ENCODE measurements at regions not wholly inside any gene's neighbourhood (a gene's known extent, or its start where the extent isn't known, plus 50 kb on each side); places are given as distances from the start of the nearest gene placed in this dataset.

GRCh38 chr16:79480929-79481328 is 119.6 kb downstream of the MAF start:
- no peaks in the 10 kb centered on the region for H3K27me3 ChIP-seq (replicated peaks; ENCODE audit: control insufficient read depth, insufficient read depth, low read length, poor library complexity, severe bottlenecking)

GRCh38 chr16:79480056-79480455 is 120.5 kb downstream of the MAF start:
- Histone ChIP-seq H3K4me3 (ENCODE audit: insufficient read depth, low read depth, low read length, poor library complexity, severe bottlenecking) (no peak overlapping the region), H3K4me1 (ENCODE audit: control insufficient read depth, insufficient read depth, low read length, poor library complexity, severe bottlenecking) (no peaks in the 10 kb centered on the region), H3K27ac (ENCODE audit: insufficient read depth, low read length, poor library complexity, severe bottlenecking) (no peak overlapping the region), H3K36me3 (ENCODE audit: control insufficient read depth, insufficient read depth, low read length) (no peaks in the 10 kb centered on the region), H3K9me3 (ENCODE audit: control insufficient read depth, low read length) (no peaks in the 10 kb centered on the region), H3K27me3 (replicated peaks; ENCODE audit: control insufficient read depth, insufficient read depth, low read length, poor library complexity, severe bottlenecking) (no peaks in the 10 kb centered on the region)
- DNase-seq, result no peak

More at GRCh38 chr16:79480929-79481328, 119.6 kb downstream of the MAF start:
- Histone ChIP-seq H3K9me3 (ENCODE audit: control insufficient read depth, low read length) (no peaks in the 10 kb centered on the region), H3K4me1 (ENCODE audit: control insufficient read depth, insufficient read depth, low read length, poor library complexity, severe bottlenecking) (no peaks in the 10 kb centered on the region), H3K27ac (ENCODE audit: insufficient read depth, low read length, poor library complexity, severe bottlenecking) (no peak overlapping the region), H3K36me3 (ENCODE audit: control insufficient read depth, insufficient read depth, low read length) (no peaks in the 10 kb centered on the region), H3K4me3 (ENCODE audit: insufficient read depth, low read depth, low read length, poor library complexity, severe bottlenecking) (no peak overlapping the region)
- DNase-seq, result no peak

- no peak for DNase-seq
- Histone ChIP-seq H3K9me3 (ENCODE audit: control insufficient read depth, low read length) (no peaks in the 10 kb centered on the region), H3K36me3 (ENCODE audit: control insufficient read depth, insufficient read depth, low read length) (no peaks in the 10 kb centered on the region), H3K4me1 (ENCODE audit: control insufficient read depth, insufficient read depth, low read length, poor library complexity, severe bottlenecking) (no peaks in the 10 kb centered on the region), H3K4me3 (ENCODE audit: insufficient read depth, low read depth, low read length, poor library complexity, severe bottlenecking) (no peak overlapping the region), H3K27me3 (replicated peaks; ENCODE audit: control insufficient read depth, insufficient read depth, low read length, poor library complexity, severe bottlenecking) (no peaks in the 10 kb centered on the region), H3K27ac (ENCODE audit: insufficient read depth, low read length, poor library complexity, severe bottlenecking) (no peak overlapping the region)
These were observed 124.0 kb downstream of the MAF start for GRCh38 chr16:79476580-79476979.

- Histone ChIP-seq H3K27ac (ENCODE audit: insufficient read depth, low read length, poor library complexity, severe bottlenecking) (no peak overlapping the region), H3K36me3 (ENCODE audit: control insufficient read depth, insufficient read depth, low read length) (no peaks in the 10 kb centered on the region), H3K27me3 (replicated peaks; ENCODE audit: control insufficient read depth, insufficient read depth, low read length, poor library complexity, severe bottlenecking) (no peaks in the 10 kb centered on the region), H3K4me3 (ENCODE audit: insufficient read depth, low read depth, low read length, poor library complexity, severe bottlenecking) (no peak overlapping the region), H3K4me1 (ENCODE audit: control insufficient read depth, insufficient read depth, low read length, poor library complexity, severe bottlenecking) (no peaks in the 10 kb centered on the region), H3K9me3 (ENCODE audit: control insufficient read depth, low read length) (no peaks in the 10 kb centered on the region)
- DNase-seq, result no peak
These were observed 124.7 kb downstream of the MAF start for GRCh38 chr16:79475841-79476240.

- H3K4me1 ChIP-seq (ENCODE audit: control insufficient read depth, insufficient read depth, low read length, poor library complexity, severe bottlenecking), result no peaks in the 10 kb centered on the region
- no peak for DNase-seq
- H3K27me3 ChIP-seq (replicated peaks; ENCODE audit: control insufficient read depth, insufficient read depth, low read length, poor library complexity, severe bottlenecking), result no peaks in the 10 kb centered on the region
- no peaks in the 10 kb centered on the region for H3K36me3 ChIP-seq (ENCODE audit: control insufficient read depth, insufficient read depth, low read length)
- H3K4me3 ChIP-seq (ENCODE audit: insufficient read depth, low read depth, low read length, poor library complexity, severe bottlenecking), result no peak overlapping the region
- no peaks in the 10 kb centered on the region for H3K9me3 ChIP-seq (ENCODE audit: control insufficient read depth, low read length)
- H3K27ac ChIP-seq (ENCODE audit: insufficient read depth, low read length, poor library complexity, severe bottlenecking), result no peak overlapping the region
These were observed 127.1 kb downstream of the MAF start for GRCh38 chr16:79473456-79473855.

GRCh38 chr16:79472426-79472825 is 128.1 kb downstream of the MAF start:
- Histone ChIP-seq H3K27me3 (replicated peaks; ENCODE audit: control insufficient read depth, insufficient read depth, low read length, poor library complexity, severe bottlenecking) (no peaks in the 10 kb centered on the region), H3K4me3 (ENCODE audit: insufficient read depth, low read depth, low read length, poor library complexity, severe bottlenecking) (no peak overlapping the region), H3K9me3 (ENCODE audit: control insufficient read depth, low read length) (no peaks in the 10 kb centered on the region), H3K4me1 (ENCODE audit: control insufficient read depth, insufficient read depth, low read length, poor library complexity, severe bottlenecking) (no peaks in the 10 kb centered on the region), H3K27ac (ENCODE audit: insufficient read depth, low read length, poor library complexity, severe bottlenecking) (no peak overlapping the region), H3K36me3 (ENCODE audit: control insufficient read depth, insufficient read depth, low read length) (no peaks in the 10 kb centered on the region)
- DNase-seq, result no peak

GRCh38 chr16:79469999-79470398 is 130.5 kb downstream of the MAF start:
- Histone ChIP-seq H3K36me3 (ENCODE audit: control insufficient read depth, insufficient read depth, low read length) (no peaks in the 10 kb centered on the region), H3K9me3 (ENCODE audit: control insufficient read depth, low read length) (no peaks in the 10 kb centered on the region), H3K4me3 (ENCODE audit: insufficient read depth, low read depth, low read length, poor library complexity, severe bottlenecking) (no peak overlapping the region), H3K27me3 (replicated peaks; ENCODE audit: control insufficient read depth, insufficient read depth, low read length, poor library complexity, severe bottlenecking) (no peaks in the 10 kb centered on the region), H3K4me1 (ENCODE audit: control insufficient read depth, insufficient read depth, low read length, poor library complexity, severe bottlenecking) (no peaks in the 10 kb centered on the region), H3K27ac (ENCODE audit: insufficient read depth, low read length, poor library complexity, severe bottlenecking) (no peak overlapping the region)
- no peak for DNase-seq

GRCh38 chr16:79468631-79469030 is 131.9 kb downstream of the MAF start:
- Histone ChIP-seq H3K27ac (ENCODE audit: insufficient read depth, low read length, poor library complexity, severe bottlenecking) (no peak overlapping the region), H3K4me3 (ENCODE audit: insufficient read depth, low read depth, low read length, poor library complexity, severe bottlenecking) (no peak overlapping the region), H3K9me3 (ENCODE audit: control insufficient read depth, low read length) (no peaks in the 10 kb centered on the region), H3K4me1 (ENCODE audit: control insufficient read depth, insufficient read depth, low read length, poor library complexity, severe bottlenecking) (no peaks in the 10 kb centered on the region), H3K27me3 (replicated peaks; ENCODE audit: control insufficient read depth, insufficient read depth, low read length, poor library complexity, severe bottlenecking) (no peaks in the 10 kb centered on the region), H3K36me3 (ENCODE audit: control insufficient read depth, insufficient read depth, low read length) (no peaks in the 10 kb centered on the region)
- DNase-seq, result no peak

GRCh38 chr16:79468121-79468552 is 132.4 kb downstream of the MAF start:
- no peak overlapping the region for H3K4me3 ChIP-seq (ENCODE audit: insufficient read depth, low read depth, low read length, poor library complexity, severe bottlenecking)
- H3K27ac ChIP-seq (ENCODE audit: insufficient read depth, low read length, poor library complexity, severe bottlenecking), result no peak overlapping the region
- no peaks in the 10 kb centered on the region for H3K36me3 ChIP-seq (ENCODE audit: control insufficient read depth, insufficient read depth, low read length)
- DNase-seq, result no peak
- H3K9me3 ChIP-seq (ENCODE audit: control insufficient read depth, low read length), result no peaks in the 10 kb centered on the region
- H3K27me3 ChIP-seq (replicated peaks; ENCODE audit: control insufficient read depth, insufficient read depth, low read length, poor library complexity, severe bottlenecking), result no peaks in the 10 kb centered on the region
- no peaks in the 10 kb centered on the region for H3K4me1 ChIP-seq (ENCODE audit: control insufficient read depth, insufficient read depth, low read length, poor library complexity, severe bottlenecking)

- H3K4me3 ChIP-seq (ENCODE audit: insufficient read depth, low read depth, low read length, poor library complexity, severe bottlenecking), result no peak overlapping the region
- DNase-seq, result no peak
- H3K27me3 ChIP-seq (replicated peaks; ENCODE audit: control insufficient read depth, insufficient read depth, low read length, poor library complexity, severe bottlenecking), result no peaks in the 10 kb centered on the region
- no peak overlapping the region for H3K27ac ChIP-seq (ENCODE audit: insufficient read depth, low read length, poor library complexity, severe bottlenecking)
- H3K4me1 ChIP-seq (ENCODE audit: control insufficient read depth, insufficient read depth, low read length, poor library complexity, severe bottlenecking), result no peaks in the 10 kb centered on the region
- H3K9me3 ChIP-seq (ENCODE audit: control insufficient read depth, low read length), result no peaks in the 10 kb centered on the region
- H3K36me3 ChIP-seq (ENCODE audit: control insufficient read depth, insufficient read depth, low read length), result no peaks in the 10 kb centered on the region
These were observed 134.4 kb downstream of the MAF start for GRCh38 chr16:79466111-79466510.

- Histone ChIP-seq H3K9me3 (ENCODE audit: control insufficient read depth, low read length) (no peaks in the 10 kb centered on the region), H3K4me3 (ENCODE audit: insufficient read depth, low read depth, low read length, poor library complexity, severe bottlenecking) (no peak overlapping the region), H3K4me1 (ENCODE audit: control insufficient read depth, insufficient read depth, low read length, poor library complexity, severe bottlenecking) (no peaks in the 10 kb centered on the region), H3K27me3 (replicated peaks; ENCODE audit: control insufficient read depth, insufficient read depth, low read length, poor library complexity, severe bottlenecking) (no peaks in the 10 kb centered on the region), H3K36me3 (ENCODE audit: control insufficient read depth, insufficient read depth, low read length) (no peaks in the 10 kb centered on the region), H3K27ac (ENCODE audit: insufficient read depth, low read length, poor library complexity, severe bottlenecking) (no peak overlapping the region)
- DNase-seq, result no peak
These were observed 136.7 kb downstream of the MAF start for GRCh38 chr16:79463841-79464240.
